Upper lobe of right lung (tissue), 1 donor: ENCODE measurements at regions not wholly inside any gene's neighbourhood (a gene's known extent, or its start where the extent isn't known, plus 50 kb on each side); places are given as distances from the start of the nearest gene placed in this dataset.

Experiments
- ATAC-seq: fragments of 200-7000 bp; cut with Tn5 transposase; one replicate; pipeline ENCODE4 v1.9.1; 2020; ENCODE audit warnings: mild to moderate bottlenecking, moderate library complexity
- DNase-seq: peaks from one replicate; pipeline ENCODE4 v3.0.0-alpha.2; 2020
- H3K27ac ChIP-seq: fragments of 200-600 bp; one replicate; pipeline ENCODE4 v1.8.0; 2022
- H3K27me3 ChIP-seq: fragments of 200-600 bp; one replicate; pipeline ENCODE4 v1.8.0; 2022; ENCODE audit warnings: mild to moderate bottlenecking
- H3K36me3 ChIP-seq: fragments of 200-600 bp; one replicate; pipeline ENCODE4 v1.8.0; 2022
- H3K4me1 ChIP-seq: fragments of 200-600 bp; one replicate; pipeline ENCODE4 v1.8.0; 2022
- H3K4me3 ChIP-seq: fragments of 200-600 bp; one replicate; pipeline ENCODE4 v1.8.0; 2022; ENCODE audit warnings: mild to moderate bottlenecking
- H3K9me3 ChIP-seq: fragments of 200-600 bp; one replicate; pipeline ENCODE4 v1.8.0; 2022
- intact Hi-C: fragments of 100-400 bp; cut with DNase I; formaldehyde crosslinking; loops from one replicate; pipeline ENCODE4 v1.11.0; 2022
- TF ChIP-seq, protein P1 (sequence below): fragments of 200-600 bp; IDR thresholded peaks from one replicate; pipeline ENCODE4 v1.8.0; 2022; ENCODE audit warnings: antibody characterized with exemption
- donor health status: DM: no; HTN: yes; CAD: no; lungs with severe emphysema.

- TF ChIP-seq, protein P1, sequence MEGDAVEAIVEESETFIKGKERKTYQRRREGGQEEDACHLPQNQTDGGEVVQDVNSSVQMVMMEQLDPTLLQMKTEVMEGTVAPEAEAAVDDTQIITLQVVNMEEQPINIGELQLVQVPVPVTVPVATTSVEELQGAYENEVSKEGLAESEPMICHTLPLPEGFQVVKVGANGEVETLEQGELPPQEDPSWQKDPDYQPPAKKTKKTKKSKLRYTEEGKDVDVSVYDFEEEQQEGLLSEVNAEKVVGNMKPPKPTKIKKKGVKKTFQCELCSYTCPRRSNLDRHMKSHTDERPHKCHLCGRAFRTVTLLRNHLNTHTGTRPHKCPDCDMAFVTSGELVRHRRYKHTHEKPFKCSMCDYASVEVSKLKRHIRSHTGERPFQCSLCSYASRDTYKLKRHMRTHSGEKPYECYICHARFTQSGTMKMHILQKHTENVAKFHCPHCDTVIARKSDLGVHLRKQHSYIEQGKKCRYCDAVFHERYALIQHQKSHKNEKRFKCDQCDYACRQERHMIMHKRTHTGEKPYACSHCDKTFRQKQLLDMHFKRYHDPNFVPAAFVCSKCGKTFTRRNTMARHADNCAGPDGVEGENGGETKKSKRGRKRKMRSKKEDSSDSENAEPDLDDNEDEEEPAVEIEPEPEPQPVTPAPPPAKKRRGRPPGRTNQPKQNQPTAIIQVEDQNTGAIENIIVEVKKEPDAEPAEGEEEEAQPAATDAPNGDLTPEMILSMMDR: no peak
Observed at GRCh38 chr12:17652436-17652835, 437.6 kb downstream of the RERGL start.

DNA sequence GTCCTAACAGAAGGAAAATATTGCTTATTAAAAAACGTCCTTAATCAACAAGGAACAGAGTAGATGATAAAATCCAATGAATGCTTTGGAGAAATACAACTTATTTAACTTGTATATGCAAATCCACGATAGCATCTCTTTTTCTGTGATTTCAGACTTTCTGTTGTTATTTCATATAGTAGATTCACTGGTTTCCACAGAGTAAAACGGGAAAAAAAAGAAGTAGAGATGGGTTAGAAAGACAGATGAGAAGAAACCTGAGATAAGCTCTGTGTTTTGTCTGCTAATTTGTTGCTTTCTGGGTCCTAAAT, 447.7 kb downstream of the RERGL start:
- Histone ChIP-seq H3K9me3 (no peaks in the 10 kb centered on the region), H3K27me3 (no peaks in the 10 kb centered on the region), H3K36me3 (no peaks in the 10 kb centered on the region), H3K27ac (no peak overlapping the region), H3K4me3 (no peak overlapping the region), H3K4me1 (no peaks in the 10 kb centered on the region)
- intact Hi-C loops: no loop called here
- DNase-seq (no peak), ATAC-seq (no peak)
- TF ChIP-seq, protein P1: no peak

More at GRCh38 chr12:17652436-17652835, 437.6 kb downstream of the RERGL start:
- no peaks in the 10 kb centered on the region for H3K27me3 ChIP-seq
- H3K4me3 ChIP-seq: no peak overlapping the region
- no peaks in the 10 kb centered on the region for H3K9me3 ChIP-seq
- ATAC-seq (no peak), DNase-seq (no peak)
- H3K27ac ChIP-seq: no peak overlapping the region
- no peaks in the 10 kb centered on the region for H3K4me1 ChIP-seq
- intact Hi-C loops: no loop called here
- H3K36me3 ChIP-seq: no peaks in the 10 kb centered on the region

DNA sequence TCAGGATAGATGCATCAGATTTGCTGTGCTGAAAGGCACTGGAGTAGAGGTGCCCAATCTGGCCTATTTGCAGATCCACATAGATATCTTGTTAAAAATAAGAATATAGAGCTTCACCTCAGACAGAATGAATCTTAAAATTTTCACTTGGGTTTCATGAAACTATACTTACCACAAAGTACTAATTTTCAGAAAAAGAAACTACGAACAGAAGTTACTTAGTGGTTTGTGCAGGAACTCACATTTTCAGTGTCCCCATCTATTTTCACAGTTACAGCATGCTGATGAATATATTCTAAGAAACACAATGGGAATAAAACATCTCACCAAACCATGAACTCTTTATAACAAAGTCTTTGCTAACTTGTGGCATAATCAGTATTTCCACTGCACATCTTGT, 449.4 kb downstream of the RERGL start:
- ATAC-seq (no peak), DNase-seq (no peak)
- no peaks in the 10 kb centered on the region for H3K4me1 ChIP-seq
- no peaks in the 10 kb centered on the region for H3K36me3 ChIP-seq
- intact Hi-C loops: no loop called here
- no peak overlapping the region for H3K4me3 ChIP-seq
- H3K27ac ChIP-seq: no peak overlapping the region
- H3K27me3 ChIP-seq: no peaks in the 10 kb centered on the region
- no peaks in the 10 kb centered on the region for H3K9me3 ChIP-seq
- TF ChIP-seq, protein P1: no peak

DNA sequence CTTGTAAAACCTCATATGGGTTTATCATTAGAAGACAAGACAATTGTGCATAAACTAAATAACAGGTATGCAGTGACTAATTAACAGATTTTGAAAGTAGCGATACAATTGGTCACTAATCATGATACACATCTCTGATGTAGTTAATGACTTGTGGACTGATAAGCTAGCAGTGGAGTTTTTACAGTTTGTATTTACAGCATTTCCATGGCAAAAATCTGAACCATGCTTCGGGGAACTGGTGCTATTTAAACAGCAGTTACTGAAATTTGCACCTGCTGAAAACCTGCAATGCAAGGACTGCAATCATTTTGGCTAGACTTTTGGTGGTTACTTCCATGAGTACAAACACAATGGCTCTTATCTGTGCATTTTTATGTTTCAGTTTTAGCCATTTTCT, 471.2 kb downstream of the RERGL start:
- DNase-seq: no peak
- TF ChIP-seq, protein P1: no peak
- intact Hi-C loops: no loop called here

GRCh38 chr12:17609701-17610100, 480.3 kb downstream of the RERGL start:
- Histone ChIP-seq H3K4me3 (no peak overlapping the region), H3K4me1 (no peaks in the 10 kb centered on the region), H3K9me3 (no peaks in the 10 kb centered on the region), H3K27ac (no peak overlapping the region), H3K27me3 (no peaks in the 10 kb centered on the region), H3K36me3 (no peaks in the 10 kb centered on the region)
- ATAC-seq (no peak), DNase-seq (no peak)
- TF ChIP-seq, protein P1: no peak
- intact Hi-C loops: no loop called here

More for the DNA sequence above, 471.2 kb downstream of the RERGL start:
- no peak overlapping the region for H3K4me3 ChIP-seq
- no peaks in the 10 kb centered on the region for H3K9me3 ChIP-seq
- no peaks in the 10 kb centered on the region for H3K27me3 ChIP-seq
- no peak for ATAC-seq
- no peaks in the 10 kb centered on the region for H3K4me1 ChIP-seq
- H3K36me3 ChIP-seq: no peaks in the 10 kb centered on the region
- H3K27ac ChIP-seq: no peak overlapping the region

GRCh38 chr12:17609153-17609552, 480.8 kb downstream of the RERGL start:
- intact Hi-C loops: no loop called here
- TF ChIP-seq, protein P1: no peak
- Histone ChIP-seq H3K36me3 (no peaks in the 10 kb centered on the region), H3K4me3 (no peak overlapping the region), H3K9me3 (no peaks in the 10 kb centered on the region), H3K4me1 (no peaks in the 10 kb centered on the region), H3K27ac (no peak overlapping the region), H3K27me3 (no peaks in the 10 kb centered on the region)
- ATAC-seq (no peak), DNase-seq (no peak)
